NB4 (cell line): ENCODE measurements at regions not wholly inside any gene's neighbourhood (a gene's known extent, or its start where the extent isn't known, plus 50 kb on each side); places are given as distances from the start of the nearest gene placed in this dataset.
A peak's percentile ranks its signal among the peaks of the same experiment; 100 is the strongest.

ENCODE experiments used
- DNase-seq: peaks from one replicate; pipeline ENCODE4 v3.0.0; 2010; ENCODE audit warnings: low read depth
- H3K4me3 ChIP-seq: one replicate; pipeline ENCODE4 v1.5.1; 2011; ENCODE audit warnings: mild to moderate bottlenecking, low read depth, low read length, moderate library complexity
- MYC ChIP-seq: IDR thresholded peaks from 2 replicates; pipeline ENCODE4 v1.6.1; 2011; ENCODE audit warnings: low read depth, low read length
- POLR2A ChIP-seq: IDR thresholded peaks from 2 replicates; pipeline ENCODE4 v1.6.1; 2011; ENCODE audit warnings: mild to moderate bottlenecking; ENCODE audit not compliant: insufficient read length; ENCODE audit errors: extremely low read depth
- TF ChIP-seq, protein P1 (sequence below): IDR thresholded peaks from one replicate; pipeline ENCODE4 v1.5.1; 2012; ENCODE audit warnings: low read depth, low read length
- TF ChIP-seq, protein P2 (sequence below): IDR thresholded peaks from 2 replicates; pipeline ENCODE4 v1.6.1; 2011; ENCODE audit warnings: low read depth, low read length

DNA sequence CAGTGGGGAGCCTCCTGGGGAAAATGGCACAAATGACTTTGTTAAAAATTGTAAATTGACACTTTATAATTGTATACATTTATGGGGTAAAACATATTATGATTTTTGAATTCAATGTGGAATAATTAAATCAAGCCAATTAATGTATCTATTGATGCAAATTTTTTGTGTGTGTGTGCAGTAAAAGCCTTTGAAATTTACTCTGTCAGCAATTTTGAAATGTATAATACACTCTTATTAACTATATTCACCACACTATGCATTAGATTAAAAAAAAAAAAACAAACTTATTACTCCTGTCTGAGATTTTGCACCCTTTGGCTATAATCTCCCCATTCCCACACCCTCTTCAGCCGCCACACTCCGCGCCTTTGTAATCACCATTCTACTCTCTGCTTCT lies 119.2 kb downstream of the S1PR1 start:
- no peak for TF ChIP-seq POLR2A
- TF ChIP-seq MYC = no peak
- TF ChIP-seq, protein P1, sequence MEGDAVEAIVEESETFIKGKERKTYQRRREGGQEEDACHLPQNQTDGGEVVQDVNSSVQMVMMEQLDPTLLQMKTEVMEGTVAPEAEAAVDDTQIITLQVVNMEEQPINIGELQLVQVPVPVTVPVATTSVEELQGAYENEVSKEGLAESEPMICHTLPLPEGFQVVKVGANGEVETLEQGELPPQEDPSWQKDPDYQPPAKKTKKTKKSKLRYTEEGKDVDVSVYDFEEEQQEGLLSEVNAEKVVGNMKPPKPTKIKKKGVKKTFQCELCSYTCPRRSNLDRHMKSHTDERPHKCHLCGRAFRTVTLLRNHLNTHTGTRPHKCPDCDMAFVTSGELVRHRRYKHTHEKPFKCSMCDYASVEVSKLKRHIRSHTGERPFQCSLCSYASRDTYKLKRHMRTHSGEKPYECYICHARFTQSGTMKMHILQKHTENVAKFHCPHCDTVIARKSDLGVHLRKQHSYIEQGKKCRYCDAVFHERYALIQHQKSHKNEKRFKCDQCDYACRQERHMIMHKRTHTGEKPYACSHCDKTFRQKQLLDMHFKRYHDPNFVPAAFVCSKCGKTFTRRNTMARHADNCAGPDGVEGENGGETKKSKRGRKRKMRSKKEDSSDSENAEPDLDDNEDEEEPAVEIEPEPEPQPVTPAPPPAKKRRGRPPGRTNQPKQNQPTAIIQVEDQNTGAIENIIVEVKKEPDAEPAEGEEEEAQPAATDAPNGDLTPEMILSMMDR = no peak
- TF ChIP-seq, protein P2, sequence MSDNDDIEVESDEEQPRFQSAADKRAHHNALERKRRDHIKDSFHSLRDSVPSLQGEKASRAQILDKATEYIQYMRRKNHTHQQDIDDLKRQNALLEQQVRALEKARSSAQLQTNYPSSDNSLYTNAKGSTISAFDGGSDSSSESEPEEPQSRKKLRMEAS = no peak
- no peak for DNase-seq
- H3K4me3 ChIP-seq = no peak overlapping the region

DNA sequence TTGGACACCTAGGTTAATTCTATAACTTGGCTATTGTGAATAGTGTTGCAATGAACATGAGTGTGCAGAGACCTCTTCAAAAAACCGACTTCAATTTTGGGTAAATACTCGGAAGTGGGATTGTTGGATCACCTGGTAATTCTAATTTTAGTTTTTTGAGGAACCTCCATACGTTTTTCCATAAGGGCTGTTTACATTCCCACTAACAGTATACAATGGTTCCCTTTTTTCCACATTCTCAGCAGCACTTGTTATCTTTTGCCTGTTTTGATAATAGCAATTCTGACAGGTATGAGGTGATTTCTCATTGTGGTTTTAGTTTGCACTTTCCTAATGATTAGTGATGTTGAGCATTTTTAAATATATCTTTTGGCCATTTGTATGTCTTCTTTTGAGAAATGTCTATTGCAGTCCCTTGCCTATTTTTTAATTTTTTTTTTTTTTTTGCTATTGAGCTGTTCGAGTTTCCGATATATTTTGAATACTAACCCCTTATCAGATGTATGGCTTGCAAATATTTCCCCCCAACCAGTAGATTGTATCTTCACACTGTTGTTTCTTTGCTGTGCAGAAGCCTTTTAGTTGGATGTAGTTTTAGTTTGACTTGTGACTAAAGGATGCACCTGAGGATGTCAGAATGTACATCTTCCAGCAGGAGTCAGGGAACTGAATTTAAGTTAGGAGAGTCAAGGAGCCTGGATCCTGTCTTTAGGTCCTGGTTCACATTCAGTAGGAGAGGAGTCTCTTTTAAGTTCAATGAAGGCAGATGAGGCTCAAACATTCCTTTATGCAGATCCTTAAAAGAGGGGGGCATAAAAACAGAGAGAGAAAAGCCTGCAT lies 120.0 kb downstream of the S1PR1 start:
- H3K4me3 ChIP-seq = no peak overlapping the region
- TF ChIP-seq POLR2A (no peak), MYC (no peak)
- TF ChIP-seq, protein P1 = no peak
- TF ChIP-seq, protein P2 = no peak
- no peak for DNase-seq

DNA sequence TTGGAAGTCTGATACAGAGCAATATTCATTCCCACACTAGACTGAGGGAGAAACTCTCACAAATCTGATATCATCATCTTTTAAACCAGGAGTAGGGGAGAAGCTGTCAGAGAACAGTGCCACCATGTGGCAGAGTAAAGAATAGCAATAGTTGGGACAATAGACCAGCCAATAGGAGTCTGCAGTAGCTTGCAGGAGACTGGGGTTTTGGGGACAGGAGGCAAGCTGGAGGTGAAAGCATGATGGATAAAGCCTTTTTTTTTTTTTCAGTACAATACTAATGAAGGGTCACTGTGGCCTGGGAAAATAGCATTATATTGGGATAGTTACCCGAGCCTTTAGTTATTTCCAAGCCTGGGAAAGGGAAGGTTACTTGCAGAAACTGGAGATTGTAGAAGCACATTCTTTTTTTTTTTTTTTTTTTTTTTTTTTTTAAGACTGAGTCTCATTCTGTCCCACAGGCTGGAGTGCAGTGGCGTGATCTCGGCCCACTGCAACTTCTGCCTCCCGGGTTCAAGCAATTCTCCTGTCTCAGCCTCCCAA lies 120.7 kb downstream of the S1PR1 start:
- no peak overlapping the region for H3K4me3 ChIP-seq
- TF ChIP-seq, protein P1 = peak; percentile 79
- peak; percentile 31; the same call in 1 of the 2 replicates for TF ChIP-seq MYC
- TF ChIP-seq POLR2A = no peak
- TF ChIP-seq, protein P2 = peak; percentile 53
- DNase-seq = peak; percentile 71

DNA sequence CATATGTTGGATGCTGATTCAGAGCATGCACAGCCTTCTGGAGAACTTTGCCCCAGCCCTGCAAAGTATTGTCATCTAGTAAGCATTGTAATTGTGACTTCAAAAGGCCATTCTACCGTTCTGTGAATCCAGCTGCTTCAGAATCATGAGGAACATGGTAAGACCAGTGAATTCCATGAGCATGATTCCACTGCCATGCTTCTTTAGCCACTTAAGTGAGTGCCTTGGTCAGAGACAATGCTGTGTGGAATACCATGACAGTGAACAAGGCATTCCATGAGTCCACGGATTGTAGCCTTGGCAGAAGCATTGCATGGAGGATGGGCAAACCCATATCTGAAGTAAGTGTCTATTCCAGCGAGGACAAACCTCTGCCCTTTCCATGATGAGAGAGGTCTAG lies 123.7 kb downstream of the S1PR1 start:
- no peak overlapping the region for H3K4me3 ChIP-seq
- TF ChIP-seq MYC (no peak), POLR2A (no peak)
- TF ChIP-seq, protein P2 = no peak
- TF ChIP-seq, protein P1 = no peak
- no peak for DNase-seq

DNA sequence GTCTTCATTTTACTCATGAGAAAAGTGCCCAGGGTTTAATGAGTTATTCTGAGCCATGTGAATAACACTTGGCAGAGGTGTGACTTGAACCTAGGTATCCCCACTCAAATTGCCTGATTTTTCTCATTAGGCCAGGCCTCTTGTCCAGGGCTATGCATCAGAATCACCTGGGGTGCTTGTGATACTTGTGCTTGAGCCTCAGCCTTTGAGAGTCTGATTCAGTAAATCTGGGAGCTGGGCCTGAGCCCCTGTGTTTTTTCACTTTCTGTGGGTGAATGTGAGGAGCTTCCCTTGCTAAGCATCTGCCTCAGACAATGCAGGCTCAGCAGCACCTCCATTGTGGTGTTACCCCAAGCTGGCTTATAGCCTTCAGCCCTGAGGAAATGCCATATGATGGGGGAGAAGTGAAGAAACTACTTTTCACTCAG lies 127.1 kb downstream of the S1PR1 start:
- H3K4me3 ChIP-seq = no peak overlapping the region
- TF ChIP-seq MYC (no peak), POLR2A (no peak)
- TF ChIP-seq, protein P1 = no peak
- TF ChIP-seq, protein P2 = no peak

More for the DNA sequence above, 127.1 kb downstream of the S1PR1 start:
- DNase-seq = no peak
